ENCODE measurements at regions not wholly inside any gene's neighbourhood (a gene's known extent, or its start where the extent isn't known, plus 50 kb on each side); places are given as distances from the start of the nearest gene placed in this dataset.

GRCh38 chr1:75673885-75674284 is 50.6 kb upstream of the ACADM start:
- no peak for TF ChIP-seq EZH2phosphoT487 (IDR thresholded peaks at IDR 0.05; ENCODE audit: borderline replicate concordance, low read length)
- TF ChIP-seq, protein P1, sequence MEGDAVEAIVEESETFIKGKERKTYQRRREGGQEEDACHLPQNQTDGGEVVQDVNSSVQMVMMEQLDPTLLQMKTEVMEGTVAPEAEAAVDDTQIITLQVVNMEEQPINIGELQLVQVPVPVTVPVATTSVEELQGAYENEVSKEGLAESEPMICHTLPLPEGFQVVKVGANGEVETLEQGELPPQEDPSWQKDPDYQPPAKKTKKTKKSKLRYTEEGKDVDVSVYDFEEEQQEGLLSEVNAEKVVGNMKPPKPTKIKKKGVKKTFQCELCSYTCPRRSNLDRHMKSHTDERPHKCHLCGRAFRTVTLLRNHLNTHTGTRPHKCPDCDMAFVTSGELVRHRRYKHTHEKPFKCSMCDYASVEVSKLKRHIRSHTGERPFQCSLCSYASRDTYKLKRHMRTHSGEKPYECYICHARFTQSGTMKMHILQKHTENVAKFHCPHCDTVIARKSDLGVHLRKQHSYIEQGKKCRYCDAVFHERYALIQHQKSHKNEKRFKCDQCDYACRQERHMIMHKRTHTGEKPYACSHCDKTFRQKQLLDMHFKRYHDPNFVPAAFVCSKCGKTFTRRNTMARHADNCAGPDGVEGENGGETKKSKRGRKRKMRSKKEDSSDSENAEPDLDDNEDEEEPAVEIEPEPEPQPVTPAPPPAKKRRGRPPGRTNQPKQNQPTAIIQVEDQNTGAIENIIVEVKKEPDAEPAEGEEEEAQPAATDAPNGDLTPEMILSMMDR (conservative IDR thresholded peaks at IDR 0.05; ENCODE audit: low read depth, low read length): no peak
